ENCODE measurements at regions not wholly inside any gene's neighbourhood (a gene's known extent, or its start where the extent isn't known, plus 50 kb on each side); places are given as distances from the start of the nearest gene placed in this dataset.

GRCh38 chr2:58532641-58533040 lies 291.5 kb upstream of the FANCL start (continued):
- TF ChIP-seq PBX3 (IDR thresholded peaks at IDR 0.05) (no peak), POLR2AphosphoS2 (conservative IDR thresholded peaks at IDR 0.05; ENCODE audit: low read length) (no peak), RCOR1 (IDR thresholded peaks at IDR 0.05; ENCODE audit: low read depth, low read length) (no peak)

GRCh38 chr2:58527647-58528046 lies 286.5 kb upstream of the FANCL start:
- ChIA-PET CTCF (interaction anchor here (1.6 kb wide), 1 partner anchor 9 kb away, joined by 3 read pairs; no protein-coding TSS in a partner anchor), POLR2A (no interaction called here)
- TF ChIP-seq ATOH8 (CRISPR knock-in tag; IDR thresholded peaks at IDR 0.05; ENCODE audit: low read depth) (no peak), POLR2A (IDR thresholded peaks at IDR 0.05; ENCODE audit: low read length) (no peak), CBX8 (IDR thresholded peaks at IDR 0.05) (no peak), CHD4 (IDR thresholded peaks at IDR 0.05; ENCODE audit: borderline replicate concordance) (no peak), SREBF2 (IDR thresholded peaks at IDR 0.05) (no peak), SMC3 (IDR thresholded peaks at IDR 0.05) (no peak), NFE2L2 (conservative IDR thresholded peaks at IDR 0.05; ENCODE audit: low read length) (no peak), GATA3 (IDR thresholded peaks at IDR 0.05; ENCODE audit: borderline replicate concordance) (no peak), ZSCAN20 (CRISPR knock-in tag; IDR thresholded peaks at IDR 0.05) (no peak), HES2 (IDR thresholded peaks at IDR 0.05) (no peak), TFCP2L1 (CRISPR knock-in tag; IDR thresholded peaks at IDR 0.05) (no peak), JUNB (IDR thresholded peaks at IDR 0.05) (no peak), CHD2 (IDR thresholded peaks at IDR 0.05; ENCODE audit: low read length, partially characterized antibody) (no peak), RNF2 (IDR thresholded peaks at IDR 0.05; ENCODE audit: borderline replicate concordance, low read depth) (no peak), FOSL2 (IDR thresholded peaks at IDR 0.05) (no peak), FOSL2 (CRISPR knock-in tag; IDR thresholded peaks at IDR 0.05) (no peak), ELK1 (IDR thresholded peaks at IDR 0.05; ENCODE audit: low read depth, low read length) (no peak), RARB (CRISPR knock-in tag; IDR thresholded peaks at IDR 0.05) (no peak), KDM1A (IDR thresholded peaks at IDR 0.05; ENCODE audit: low read depth) (no peak)
- no peak for DNase-seq (ENCODE audit: low read depth in 1 of 2, low spot score in 1 of 2)
- ATAC-seq: no peak
- Histone ChIP-seq H3K4me3 (no peak overlapping the region), H3K27ac (no peak overlapping the region), H3K4me1 (peaks cover 2% of the 10 kb centered on the region; the same call in 2 of the 3 replicates), H3K4me2 (no peak overlapping the region), H3K9me3 (no peaks in the 10 kb centered on the region)
- FAIRE-seq: no peak
- 60% methylated on average over 3 of the region's 3 CpGs for WGBS (ENCODE audit: missing lambda C conversion rate)

GRCh38 chr2:58521803-58522554 lies 280.9 kb upstream of the FANCL start:
- no peak for ATAC-seq
- FAIRE-seq: no peak
- Histone ChIP-seq H3K4me1 (no peaks in the 10 kb centered on the region), H3K4me2 (no peak overlapping the region), H3K9me3 (no peaks in the 10 kb centered on the region), H3K4me3 (no peak overlapping the region), H3K27ac (no peak overlapping the region)
- ChIA-PET POLR2A (no interaction called here), CTCF (interaction anchor here (0.7 kb wide), 1 partner anchor 847 kb away, joined by 3 read pairs; no protein-coding TSS in a partner anchor)
- TF ChIP-seq HOXB5 (CRISPR knock-in tag; IDR thresholded peaks at IDR 0.05) (no peak), ZFP36 (IDR thresholded peaks at IDR 0.05; ENCODE audit: borderline replicate concordance, partially characterized antibody) (no peak)
- no peak for DNase-seq (ENCODE audit: low read depth in 1 of 2, low spot score in 1 of 2)
- 75% methylated on average over 7 of the region's 7 CpGs for WGBS (ENCODE audit: missing lambda C conversion rate)

Data from A549 (cell line).